GM12891 (cell line): ENCODE measurements at regions not wholly inside any gene's neighbourhood (a gene's known extent, or its start where the extent isn't known, plus 50 kb on each side); places are given as distances from the start of the nearest gene placed in this dataset.

ENCODE experiments used
- PAX5 ChIP-seq: IDR thresholded peaks from 2 replicates; pipeline ENCODE4 v1.6.1; 2011; ENCODE audit warnings: low read length, moderate library complexity, mild to moderate bottlenecking; ENCODE audit not compliant: insufficient read depth, severe bottlenecking
- POLR2AphosphoS5 ChIP-seq: IDR thresholded peaks from 2 replicates; pipeline ENCODE4 v1.6.1; 2011; ENCODE audit warnings: low read depth, low read length, control low read depth
- SPI1 ChIP-seq: IDR thresholded peaks from 2 replicates; pipeline ENCODE4 v1.6.1; 2011; ENCODE audit warnings: low read depth, low read length, control low read depth

DNA sequence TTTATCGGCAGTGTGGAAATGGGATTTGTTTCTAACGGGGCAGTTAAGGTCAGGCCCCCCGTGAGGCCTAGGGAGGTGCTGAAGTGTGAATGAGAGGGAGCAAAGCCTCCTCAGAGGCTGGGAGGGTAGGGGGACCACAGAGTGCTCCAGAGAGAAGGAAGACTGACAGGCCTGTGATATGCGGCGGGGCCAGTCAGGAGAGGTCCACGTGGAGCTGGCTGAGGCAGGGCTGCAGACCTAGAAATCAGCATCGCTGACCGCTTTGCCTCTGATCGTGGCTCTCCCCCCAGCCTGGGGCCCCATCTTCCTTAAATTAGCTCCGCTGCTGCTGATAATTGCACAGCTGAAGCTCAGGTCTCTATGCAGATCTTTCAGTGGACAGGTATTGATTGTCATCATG, 240.8 kb upstream of the PWP1 start:
- TF ChIP-seq POLR2AphosphoS5: no peak
- TF ChIP-seq SPI1: no peak
- TF ChIP-seq PAX5: no peak
